ENCODE measurements at regions not wholly inside any gene's neighbourhood (a gene's known extent, or its start where the extent isn't known, plus 50 kb on each side); places are given as distances from the start of the nearest gene placed in this dataset.

- Histone ChIP-seq H3K4me3 (ENCODE audit: low read depth in 1 of 2, low read length in 2 of 2) (no peak overlapping the region), H3K27me3 (ENCODE audit: control insufficient read depth in 1 of 2, insufficient read depth in 2 of 2, low read length in 2 of 2) (no peaks in the 10 kb centered on the region), H3K4me1 (ENCODE audit: control insufficient read depth in 2 of 2, insufficient read depth in 2 of 2, low read length in 1 of 2) (no peaks in the 10 kb centered on the region), H3K9me3 (ENCODE audit: control insufficient read depth in 2 of 2, insufficient read depth in 1 of 2, low read depth in 1 of 2, low read length in 1 of 2) (no peaks in the 10 kb centered on the region), H3K27ac (ENCODE audit: low read depth in 2 of 2, low read length in 1 of 2) (no peak overlapping the region), H3K36me3 (ENCODE audit: control insufficient read depth in 2 of 2, insufficient read depth in 2 of 2, low read length in 1 of 2) (no peaks in the 10 kb centered on the region)
- WGBS, 2 donors = 44 to 55% methylated on average over 2 of the region's 2 CpGs
Observed at GRCh38 chr1:199549421-199549820, 478.1 kb upstream of the NR5A2 start.

GRCh38 chr1:199550199-199551065, 477.1 kb upstream of the NR5A2 start:
- no peaks in the 10 kb centered on the region for H3K9me3 ChIP-seq (ENCODE audit: control insufficient read depth in 2 of 2, insufficient read depth in 1 of 2, low read depth in 1 of 2, low read length in 1 of 2)
- WGBS, 2 donors = 64% methylated on average over 4 of the region's 4 CpGs

GRCh38 chr1:199551967-199552565, 475.4 kb upstream of the NR5A2 start:
- Histone ChIP-seq H3K36me3 (ENCODE audit: control insufficient read depth in 2 of 2, insufficient read depth in 2 of 2, low read length in 1 of 2) (no peaks in the 10 kb centered on the region), H3K27me3 (ENCODE audit: control insufficient read depth in 1 of 2, insufficient read depth in 2 of 2, low read length in 2 of 2) (no peaks in the 10 kb centered on the region), H3K9me3 (ENCODE audit: control insufficient read depth in 2 of 2, insufficient read depth in 1 of 2, low read depth in 1 of 2, low read length in 1 of 2) (no peaks in the 10 kb centered on the region), H3K4me3 (ENCODE audit: low read depth in 1 of 2, low read length in 2 of 2) (no peak overlapping the region), H3K4me1 (ENCODE audit: control insufficient read depth in 2 of 2, insufficient read depth in 2 of 2, low read length in 1 of 2) (no peaks in the 10 kb centered on the region), H3K27ac (ENCODE audit: low read depth in 2 of 2, low read length in 1 of 2) (no peak overlapping the region)
- WGBS, 2 donors = 39 to 42% methylated on average over 4 of the region's 4 CpGs

More at GRCh38 chr1:199550199-199551065, 477.1 kb upstream of the NR5A2 start:
- no peaks in the 10 kb centered on the region for H3K27me3 ChIP-seq (ENCODE audit: control insufficient read depth in 1 of 2, insufficient read depth in 2 of 2, low read length in 2 of 2)
- no peak overlapping the region for H3K4me3 ChIP-seq (ENCODE audit: low read depth in 1 of 2, low read length in 2 of 2)
- no peak overlapping the region for H3K27ac ChIP-seq (ENCODE audit: low read depth in 2 of 2, low read length in 1 of 2)
- no peaks in the 10 kb centered on the region for H3K36me3 ChIP-seq (ENCODE audit: control insufficient read depth in 2 of 2, insufficient read depth in 2 of 2, low read length in 1 of 2)
- H3K4me1 ChIP-seq (ENCODE audit: control insufficient read depth in 2 of 2, insufficient read depth in 2 of 2, low read length in 1 of 2) = no peaks in the 10 kb centered on the region

- H3K27ac ChIP-seq (ENCODE audit: low read depth in 2 of 2, low read length in 1 of 2) = no peak overlapping the region
- no peaks in the 10 kb centered on the region for H3K27me3 ChIP-seq (ENCODE audit: control insufficient read depth in 1 of 2, insufficient read depth in 2 of 2, low read length in 2 of 2)
- WGBS, 2 donors = 35 to 42% methylated on average over 1 of the region's 1 CpG
- no peaks in the 10 kb centered on the region for H3K9me3 ChIP-seq (ENCODE audit: control insufficient read depth in 2 of 2, insufficient read depth in 1 of 2, low read depth in 1 of 2, low read length in 1 of 2)
- H3K36me3 ChIP-seq (ENCODE audit: control insufficient read depth in 2 of 2, insufficient read depth in 2 of 2, low read length in 1 of 2) = no peaks in the 10 kb centered on the region
- H3K4me1 ChIP-seq (ENCODE audit: control insufficient read depth in 2 of 2, insufficient read depth in 2 of 2, low read length in 1 of 2) = no peaks in the 10 kb centered on the region
- no peak overlapping the region for H3K4me3 ChIP-seq (ENCODE audit: low read depth in 1 of 2, low read length in 2 of 2)
Observed at GRCh38 chr1:199553104-199553503, 474.4 kb upstream of the NR5A2 start.

- Histone ChIP-seq H3K27ac (ENCODE audit: low read depth in 2 of 2, low read length in 1 of 2) (no peak overlapping the region), H3K27me3 (ENCODE audit: control insufficient read depth in 1 of 2, insufficient read depth in 2 of 2, low read length in 2 of 2) (no peaks in the 10 kb centered on the region), H3K9me3 (ENCODE audit: control insufficient read depth in 2 of 2, insufficient read depth in 1 of 2, low read depth in 1 of 2, low read length in 1 of 2) (no peaks in the 10 kb centered on the region), H3K36me3 (ENCODE audit: control insufficient read depth in 2 of 2, insufficient read depth in 2 of 2, low read length in 1 of 2) (no peaks in the 10 kb centered on the region), H3K4me1 (ENCODE audit: control insufficient read depth in 2 of 2, insufficient read depth in 2 of 2, low read length in 1 of 2) (no peaks in the 10 kb centered on the region), H3K4me3 (ENCODE audit: low read depth in 1 of 2, low read length in 2 of 2) (no peak overlapping the region)
- 44 to 51% methylated on average over 2 of the region's 2 CpGs for WGBS, 2 donors
Observed at GRCh38 chr1:199561334-199561733, 466.2 kb upstream of the NR5A2 start.

GRCh38 chr1:199573047-199573446, 454.5 kb upstream of the NR5A2 start:
- Histone ChIP-seq H3K36me3 (ENCODE audit: control insufficient read depth in 2 of 2, insufficient read depth in 2 of 2, low read length in 1 of 2) (no peaks in the 10 kb centered on the region), H3K27ac (ENCODE audit: low read depth in 2 of 2, low read length in 1 of 2) (no peak overlapping the region), H3K9me3 (ENCODE audit: control insufficient read depth in 2 of 2, insufficient read depth in 1 of 2, low read depth in 1 of 2, low read length in 1 of 2) (no peaks in the 10 kb centered on the region), H3K4me1 (ENCODE audit: control insufficient read depth in 2 of 2, insufficient read depth in 2 of 2, low read length in 1 of 2) (no peaks in the 10 kb centered on the region), H3K27me3 (ENCODE audit: control insufficient read depth in 1 of 2, insufficient read depth in 2 of 2, low read length in 2 of 2) (no peaks in the 10 kb centered on the region), H3K4me3 (ENCODE audit: low read depth in 1 of 2, low read length in 2 of 2) (no peak overlapping the region)
- WGBS, 2 donors = 44 to 52% methylated on average over 5 of the region's 5 CpGs

- H3K9me3 ChIP-seq (ENCODE audit: control insufficient read depth in 2 of 2, insufficient read depth in 1 of 2, low read depth in 1 of 2, low read length in 1 of 2) = no peaks in the 10 kb centered on the region
- 71 to 81% methylated on average over 2 of the region's 2 CpGs for WGBS, 2 donors
- H3K4me1 ChIP-seq (ENCODE audit: control insufficient read depth in 2 of 2, insufficient read depth in 2 of 2, low read length in 1 of 2) = no peaks in the 10 kb centered on the region
- no peaks in the 10 kb centered on the region for H3K36me3 ChIP-seq (ENCODE audit: control insufficient read depth in 2 of 2, insufficient read depth in 2 of 2, low read length in 1 of 2)
- no peak overlapping the region for H3K4me3 ChIP-seq (ENCODE audit: low read depth in 1 of 2, low read length in 2 of 2)
- no peaks in the 10 kb centered on the region for H3K27me3 ChIP-seq (ENCODE audit: control insufficient read depth in 1 of 2, insufficient read depth in 2 of 2, low read length in 2 of 2)
- H3K27ac ChIP-seq (ENCODE audit: low read depth in 2 of 2, low read length in 1 of 2) = no peak overlapping the region
Observed at GRCh38 chr1:199574950-199575349, 452.6 kb upstream of the NR5A2 start.

GRCh38 chr1:199580300-199580699, 447.2 kb upstream of the NR5A2 start:
- Histone ChIP-seq H3K4me3 (ENCODE audit: low read depth in 1 of 2, low read length in 2 of 2) (no peak overlapping the region), H3K27me3 (ENCODE audit: control insufficient read depth in 1 of 2, insufficient read depth in 2 of 2, low read length in 2 of 2) (no peaks in the 10 kb centered on the region), H3K27ac (ENCODE audit: low read depth in 2 of 2, low read length in 1 of 2) (no peak overlapping the region), H3K36me3 (ENCODE audit: control insufficient read depth in 2 of 2, insufficient read depth in 2 of 2, low read length in 1 of 2) (no peaks in the 10 kb centered on the region), H3K4me1 (ENCODE audit: control insufficient read depth in 2 of 2, insufficient read depth in 2 of 2, low read length in 1 of 2) (no peaks in the 10 kb centered on the region), H3K9me3 (ENCODE audit: control insufficient read depth in 2 of 2, insufficient read depth in 1 of 2, low read depth in 1 of 2, low read length in 1 of 2) (no peaks in the 10 kb centered on the region)
- 76 to 82% methylated on average over 3 of the region's 3 CpGs for WGBS, 2 donors

GRCh38 chr1:199585392-199585791, 442.1 kb upstream of the NR5A2 start:
- no peaks in the 10 kb centered on the region for H3K36me3 ChIP-seq (ENCODE audit: control insufficient read depth in 2 of 2, insufficient read depth in 2 of 2, low read length in 1 of 2)
- no peaks in the 10 kb centered on the region for H3K9me3 ChIP-seq (ENCODE audit: control insufficient read depth in 2 of 2, insufficient read depth in 1 of 2, low read depth in 1 of 2, low read length in 1 of 2)
- H3K27me3 ChIP-seq (ENCODE audit: control insufficient read depth in 1 of 2, insufficient read depth in 2 of 2, low read length in 2 of 2) = no peaks in the 10 kb centered on the region
- no peak overlapping the region for H3K4me3 ChIP-seq (ENCODE audit: low read depth in 1 of 2, low read length in 2 of 2)
- H3K27ac ChIP-seq (ENCODE audit: low read depth in 2 of 2, low read length in 1 of 2) = no peak overlapping the region
- H3K4me1 ChIP-seq (ENCODE audit: control insufficient read depth in 2 of 2, insufficient read depth in 2 of 2, low read length in 1 of 2) = no peaks in the 10 kb centered on the region

- H3K27me3 ChIP-seq (ENCODE audit: control insufficient read depth in 1 of 2, insufficient read depth in 2 of 2, low read length in 2 of 2) = no peaks in the 10 kb centered on the region
- no peak overlapping the region for H3K27ac ChIP-seq (ENCODE audit: low read depth in 2 of 2, low read length in 1 of 2)
- 69% methylated on average over 2 of the region's 2 CpGs for WGBS, 2 donors
- H3K9me3 ChIP-seq (ENCODE audit: control insufficient read depth in 2 of 2, insufficient read depth in 1 of 2, low read depth in 1 of 2, low read length in 1 of 2) = no peaks in the 10 kb centered on the region
- H3K36me3 ChIP-seq (ENCODE audit: control insufficient read depth in 2 of 2, insufficient read depth in 2 of 2, low read length in 1 of 2) = no peaks in the 10 kb centered on the region
- H3K4me3 ChIP-seq (ENCODE audit: low read depth in 1 of 2, low read length in 2 of 2) = no peak overlapping the region
- no peaks in the 10 kb centered on the region for H3K4me1 ChIP-seq (ENCODE audit: control insufficient read depth in 2 of 2, insufficient read depth in 2 of 2, low read length in 1 of 2)
Observed at GRCh38 chr1:199590708-199591107, 436.8 kb upstream of the NR5A2 start.

All from esophagus (tissue), 2 donors.